Uterus (tissue), 3 donors: ENCODE measurements at regions not wholly inside any gene's neighbourhood (a gene's known extent, or its start where the extent isn't known, plus 50 kb on each side); places are given as distances from the start of the nearest gene placed in this dataset.

Experiments
- DNase-seq, 2 donors: peaks; one replicate each; pipeline ENCODE4 v3.0.0-alpha.2; 2019 to 2020
- H3K27ac ChIP-seq, 2 donors: fragments of 200-600 bp; sonication (generic); 1 replicate in 1 of 2; 2 replicates in 1 of 2; pipeline ENCODE4 v1.5.1; 2016 to 2018
- H3K27me3 ChIP-seq, 2 donors: fragments of 200-600 bp; sonication (generic); one replicate each; pipeline ENCODE4 v1.5.1; 2018 to 2019; ENCODE audit warnings: control low read depth in 1 of 2
- H3K36me3 ChIP-seq, 2 donors: fragments of 200-600 bp; sonication (generic); one replicate each; pipeline ENCODE4 v1.5.1; 2019; ENCODE audit warnings: control low read depth in 1 of 2
- H3K4me1 ChIP-seq, 2 donors: fragments of 200-600 bp; sonication (generic); one replicate each; pipeline ENCODE4 v1.5.1; 2018 to 2019; ENCODE audit warnings: control low read depth in 1 of 2
- H3K4me3 ChIP-seq, 2 donors: fragments of 200-600 bp; sonication (generic); 1 replicate in 1 of 2; 2 replicates in 1 of 2; pipeline ENCODE4 v1.5.1; 2018 to 2019; ENCODE audit warnings: mild to moderate bottlenecking in 1 of 2
- H3K9me3 ChIP-seq, 2 donors: fragments of 200-600 bp; sonication (generic); one replicate each; pipeline ENCODE4 v1.5.1; 2019; ENCODE audit warnings: control low read depth in 1 of 2
- CTCF ChIP-seq, 4 experiments: fragments of 200-600 bp in 2 of 4; fragments of 450-650 bp in 2 of 4; sonication (generic) in 2 of 4; IDR thresholded peaks; one replicate each; pipeline ENCODE4 v1.5.1; 2016 to 2019; ENCODE audit warnings: antibody characterized with exemption in 4 of 4, mild to moderate bottlenecking in 2 of 4, moderate library complexity in 1 of 4
- POLR2A ChIP-seq, 2 donors: fragments of 450-650 bp; IDR thresholded peaks; one replicate each; pipeline ENCODE4 v1.6.1; 2016; ENCODE audit warnings: antibody characterized with exemption in 2 of 2, mild to moderate bottlenecking in 1 of 2, moderate library complexity in 1 of 2
- intact Hi-C: fragments of 100-400 bp; cut with DNase I; formaldehyde crosslinking; loops from one replicate; pipeline ENCODE4 v1.15.1; 2023; ENCODE audit warnings: low total_unique reads
- donor health status: DM: yes; HTN: yes; CAD: no.

- Histone ChIP-seq H3K4me1 (no peaks in the 10 kb centered on the region), H3K27me3 (no peaks in the 10 kb centered on the region), H3K9me3 (no peaks in the 10 kb centered on the region), H3K4me3 (no peak overlapping the region), H3K27ac (no peak overlapping the region), H3K36me3 (no peaks in the 10 kb centered on the region)
- TF ChIP-seq CTCF (IDR thresholded peaks at IDR 0.05) (no peak), POLR2A (IDR thresholded peaks at IDR 0.05) (no peak)
- no peak for DNase-seq
- intact Hi-C loops = no loop called here
Observed at GRCh38 chr22:27386186-27386585, 415.4 kb downstream of the MN1 start.

DNA sequence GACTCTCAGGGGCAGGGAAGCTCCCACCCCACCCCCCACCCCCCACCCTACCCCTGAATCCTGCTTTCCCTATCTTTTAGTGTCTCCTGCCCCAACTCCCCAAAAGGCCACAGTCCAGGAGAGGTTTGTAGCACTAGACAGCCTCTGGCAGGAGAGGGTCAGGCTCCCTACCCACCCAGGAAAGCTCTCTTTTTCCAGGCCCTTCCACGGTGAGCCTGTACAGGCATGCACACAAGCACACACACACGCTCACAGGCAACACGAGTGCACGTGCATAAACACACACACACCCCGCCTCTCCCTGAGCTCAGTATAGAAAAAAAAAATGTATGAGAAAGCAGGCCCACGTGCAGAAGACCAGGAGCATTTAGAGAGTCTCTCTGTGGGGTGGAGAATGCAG is 414.0 kb downstream of the MN1 start:
- intact Hi-C loops = no loop called here
- Histone ChIP-seq H3K27me3 (no peaks in the 10 kb centered on the region), H3K4me1 (no peaks in the 10 kb centered on the region), H3K36me3 (no peaks in the 10 kb centered on the region), H3K4me3 (no peak overlapping the region), H3K27ac (no peak overlapping the region), H3K9me3 (no peaks in the 10 kb centered on the region)
- DNase-seq = no peak
- no peak for TF ChIP-seq CTCF (IDR thresholded peaks at IDR 0.05)

GRCh38 chr22:27388090-27388600 is 413.4 kb downstream of the MN1 start:
- no peaks in the 10 kb centered on the region for H3K36me3 ChIP-seq
- no peaks in the 10 kb centered on the region for H3K4me1 ChIP-seq
- H3K4me3 ChIP-seq = no peak overlapping the region
- no peak overlapping the region for H3K27ac ChIP-seq
- no peaks in the 10 kb centered on the region for H3K27me3 ChIP-seq
- DNase-seq = no peak
- TF ChIP-seq CTCF (IDR thresholded peaks at IDR 0.05) = no peak
- no peak for TF ChIP-seq POLR2A (IDR thresholded peaks at IDR 0.05)
- no peaks in the 10 kb centered on the region for H3K9me3 ChIP-seq
- intact Hi-C loops = no loop called here

- intact Hi-C loops = no loop called here
Observed at GRCh38 chr22:27389727-27390075, 411.9 kb downstream of the MN1 start.

More at GRCh38 chr22:27389727-27390075, 411.9 kb downstream of the MN1 start:
- no peaks in the 10 kb centered on the region for H3K36me3 ChIP-seq
- TF ChIP-seq CTCF (IDR thresholded peaks at IDR 0.05) (no peak), POLR2A (IDR thresholded peaks at IDR 0.05) (no peak)
- no peak overlapping the region for H3K27ac ChIP-seq
- DNase-seq = no peak
- H3K9me3 ChIP-seq = no peaks in the 10 kb centered on the region
- no peaks in the 10 kb centered on the region for H3K4me1 ChIP-seq
- no peaks in the 10 kb centered on the region for H3K27me3 ChIP-seq
- H3K4me3 ChIP-seq = no peak overlapping the region
